ENCODE measurements at regions not wholly inside any gene's neighbourhood (a gene's known extent, or its start where the extent isn't known, plus 50 kb on each side); places are given as distances from the start of the nearest gene placed in this dataset.

- no peak for DNase-seq
Observed at GRCh38 chr3:132892956-132893355, 145.2 kb upstream of the TMEM108 start.

- DNase-seq: no peak
Observed at GRCh38 chr3:132881756-132882409, 156.3 kb upstream of the TMEM108 start.

GRCh38 chr3:132880986-132881385 is 157.2 kb upstream of the TMEM108 start:
- no peak for DNase-seq

GRCh38 chr3:132879656-132880055 is 157.4 kb upstream of the NPHP3 start:
- no peak for DNase-seq

- DNase-seq: no peak
Observed at GRCh38 chr3:132874701-132875100, 152.5 kb upstream of the NPHP3 start.

GRCh38 chr3:132872711-132873110 is 150.5 kb upstream of the NPHP3 start:
- no peak for DNase-seq

- no peak for DNase-seq
Observed at GRCh38 chr3:132871956-132872355, 149.7 kb upstream of the NPHP3 start.

- DNase-seq: peak; percentile 79
Observed at GRCh38 chr3:132870541-132870940, 148.3 kb upstream of the NPHP3 start.

GRCh38 chr3:132867956-132868355 is 145.7 kb upstream of the NPHP3 start:
- DNase-seq: no peak

GRCh38 chr3:132867526-132867925 is 145.3 kb upstream of the NPHP3 start:
- DNase-seq: no peak

GRCh38 chr3:132857317-132857716 is 135.1 kb upstream of the NPHP3 start:
- DNase-seq: no peak

- DNase-seq: peak; percentile 20
Observed at GRCh38 chr3:132854856-132855535, 132.8 kb upstream of the NPHP3 start.

- DNase-seq: no peak
Observed at GRCh38 chr3:132847849-132848625, 125.8 kb upstream of the NPHP3 start.

GRCh38 chr3:132843851-132844553 is 121.8 kb upstream of the NPHP3 start:
- no peak for DNase-seq

- DNase-seq: no peak
Observed at GRCh38 chr3:132843349-132843748, 121.1 kb upstream of the NPHP3 start.

GRCh38 chr3:132841621-132842020 is 119.4 kb upstream of the NPHP3 start:
- DNase-seq: no peak

GRCh38 chr3:132840201-132840700 is 118.0 kb upstream of the NPHP3 start:
- DNase-seq: no peak

- no peak for DNase-seq
Observed at GRCh38 chr3:132838477-132838876, 116.3 kb upstream of the NPHP3 start.

GRCh38 chr3:132837615-132838014 is 115.4 kb upstream of the NPHP3 start:
- no peak for DNase-seq

- no peak for DNase-seq
Observed at GRCh38 chr3:132834356-132834755, 112.1 kb upstream of the NPHP3 start.

- no peak for DNase-seq
Observed at GRCh38 chr3:132829101-132829500, 106.9 kb upstream of the NPHP3 start.

GRCh38 chr3:132822837-132823236 is 100.6 kb upstream of the NPHP3 start:
- no peak for DNase-seq

GRCh38 chr3:132822266-132822665 is 100.1 kb upstream of the NPHP3 start:
- no peak for DNase-seq

Data from NCI-H345 (cell line).